GM18951 (cell line): ENCODE measurements at regions not wholly inside any gene's neighbourhood (a gene's known extent, or its start where the extent isn't known, plus 50 kb on each side); places are given as distances from the start of the nearest gene placed in this dataset.

Source experiments
- POLR2A ChIP-seq: IDR thresholded peaks from 4 replicates; pipeline ENCODE4 v1.6.1; 2011; ENCODE audit warnings: mild to moderate bottlenecking; ENCODE audit not compliant: insufficient read length, insufficient read depth; ENCODE audit errors: extremely low read depth
- in situ Hi-C: fragments of 300-500 bp; cut with MboI; formaldehyde crosslinking; loops from one replicate; pipeline ENCODE4 v1.12.0; 2022; ENCODE audit warnings: low sequenced_read_pairs, mixed read lengths, inconsistent platforms; ENCODE audit not compliant: unreplicated experiment

- in situ Hi-C loops: no loop called here
Observed at GRCh38 chr5:87844449-87844848, 424.2 kb downstream of the TMEM161B start.

DNA sequence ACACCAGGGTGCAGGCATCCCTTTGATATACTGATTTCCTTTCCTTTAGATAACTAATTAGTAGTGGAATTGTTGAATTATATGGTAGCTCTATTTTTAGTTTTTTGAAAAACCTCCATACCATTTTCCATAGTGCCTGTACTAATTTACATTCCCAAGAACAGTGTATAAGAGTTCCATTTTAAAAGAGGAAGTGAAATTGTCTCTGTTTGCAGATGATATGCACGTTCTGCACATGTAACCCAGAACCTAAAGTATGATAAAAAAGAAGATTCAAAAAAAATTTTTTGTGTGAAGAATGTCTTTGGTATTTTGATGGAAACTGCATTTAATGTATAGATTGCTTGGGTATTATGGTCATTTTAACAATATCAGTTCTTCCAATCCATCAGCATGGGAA is 424.0 kb upstream of the CCNH start:
- in situ Hi-C loops: no loop called here
- no peak for TF ChIP-seq POLR2A

More at GRCh38 chr5:87844449-87844848, 424.2 kb downstream of the TMEM161B start:
- TF ChIP-seq POLR2A: no peak

- no peak for TF ChIP-seq POLR2A
Observed at GRCh38 chr5:87831499-87831898, 418.8 kb upstream of the CCNH start.

DNA sequence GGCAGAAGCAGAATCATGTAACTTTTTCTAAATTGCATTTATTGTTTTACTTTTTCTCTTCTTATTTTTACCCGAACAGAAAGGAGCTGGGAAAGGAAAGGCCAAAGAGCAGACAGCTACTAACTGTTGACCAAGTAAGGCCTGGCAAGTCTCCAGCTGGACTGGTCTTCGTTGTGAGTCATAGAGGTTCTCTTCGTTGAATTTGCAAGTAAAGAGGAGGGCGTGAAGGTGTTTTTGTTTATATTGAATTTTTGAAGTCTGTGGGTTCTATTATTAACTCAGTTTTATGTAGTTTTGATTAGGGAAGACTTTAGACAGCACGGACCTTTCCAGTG is 416.5 kb upstream of the CCNH start:
- in situ Hi-C loops: no loop called here
- no peak for TF ChIP-seq POLR2A

More at GRCh38 chr5:87831499-87831898, 418.8 kb upstream of the CCNH start:
- in situ Hi-C loops: no loop called here

- no peak for TF ChIP-seq POLR2A
- in situ Hi-C loops: no loop called here
Observed at GRCh38 chr5:87828545-87829216, 416.0 kb upstream of the CCNH start.

- TF ChIP-seq POLR2A: no peak
- in situ Hi-C loops: no loop called here
Observed at GRCh38 chr5:87827539-87827938, 414.8 kb upstream of the CCNH start.

DNA sequence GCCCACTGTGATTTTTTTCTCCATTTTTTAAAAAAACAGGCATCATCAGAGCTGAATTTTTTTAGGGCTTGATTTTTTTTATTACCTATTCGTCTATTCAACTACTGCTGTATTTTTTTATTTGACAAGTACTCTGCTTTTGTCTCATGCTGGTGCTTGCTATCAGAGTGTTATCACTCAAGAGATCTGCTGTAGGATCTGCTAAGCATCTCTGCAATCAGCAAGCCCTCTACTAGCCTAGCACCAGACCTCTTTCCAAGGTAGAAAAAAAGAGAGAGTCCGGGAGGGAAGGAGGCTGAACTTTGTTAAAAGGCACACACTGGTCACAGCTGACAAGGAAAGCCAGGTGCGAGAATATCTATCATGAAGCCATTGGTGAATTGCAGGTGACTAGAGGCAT is 413.8 kb upstream of the CCNH start:
- TF ChIP-seq POLR2A: no peak
- in situ Hi-C loops: no loop called here

- in situ Hi-C loops: no loop called here
- no peak for TF ChIP-seq POLR2A
Observed at GRCh38 chr5:87825583-87825982, 412.9 kb upstream of the CCNH start.

GRCh38 chr5:87807783-87808182 is 395.1 kb upstream of the CCNH start:
- in situ Hi-C loops: no loop called here

DNA sequence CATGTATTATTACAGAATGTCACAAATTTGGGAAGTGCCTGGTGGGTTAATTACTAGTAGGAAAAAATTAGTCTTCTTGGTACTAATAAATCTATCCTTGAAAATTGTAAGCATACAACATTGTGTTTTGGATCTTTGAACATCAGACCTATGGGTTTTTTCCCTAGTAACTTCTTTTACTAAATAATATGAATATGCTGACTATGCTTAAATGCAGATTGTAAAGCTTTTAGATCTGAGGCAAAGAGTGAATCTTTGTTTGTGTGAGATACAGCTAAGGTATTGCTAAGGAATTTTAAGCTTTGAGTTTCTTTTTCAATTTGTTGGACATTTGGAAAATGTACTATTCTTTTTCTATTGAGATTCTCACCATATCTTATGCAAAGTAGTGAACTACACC is 390.6 kb upstream of the CCNH start:
- in situ Hi-C loops: no loop called here
- no peak for TF ChIP-seq POLR2A

More at GRCh38 chr5:87807783-87808182, 395.1 kb upstream of the CCNH start:
- no peak for TF ChIP-seq POLR2A

GRCh38 chr5:87791869-87792268 is 379.1 kb upstream of the CCNH start:
- in situ Hi-C loops: no loop called here

GRCh38 chr5:87788416-87788815 is 375.7 kb upstream of the CCNH start:
- in situ Hi-C loops: no loop called here
- TF ChIP-seq POLR2A: no peak

More at GRCh38 chr5:87791869-87792268, 379.1 kb upstream of the CCNH start:
- no peak for TF ChIP-seq POLR2A

GRCh38 chr5:87787625-87788256 is 375.0 kb upstream of the CCNH start:
- in situ Hi-C loops: no loop called here
- TF ChIP-seq POLR2A: no peak

DNA sequence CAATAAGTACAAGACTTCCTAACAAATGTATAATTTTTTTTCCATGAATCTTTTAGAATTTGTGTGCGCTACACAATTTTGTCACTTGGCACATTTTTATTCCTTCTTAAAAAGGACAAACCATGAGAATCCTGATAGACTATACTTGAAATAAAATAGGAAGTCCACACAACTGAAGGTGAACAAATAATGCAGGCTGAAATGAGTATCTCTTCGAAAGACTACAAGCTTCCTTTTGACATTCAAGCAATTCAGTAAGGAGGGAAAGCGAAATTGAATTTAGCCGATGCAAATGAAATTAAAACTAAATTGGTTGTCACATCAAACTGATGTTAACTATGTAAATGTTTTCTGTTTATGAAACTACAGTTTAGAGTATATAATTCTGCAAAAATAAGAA is 374.4 kb upstream of the CCNH start:
- no peak for TF ChIP-seq POLR2A
- in situ Hi-C loops: no loop called here

GRCh38 chr5:87786471-87786870 is 373.7 kb upstream of the CCNH start:
- no peak for TF ChIP-seq POLR2A
- in situ Hi-C loops: no loop called here
